MM.1S (cell line): ENCODE measurements at regions not wholly inside any gene's neighbourhood (a gene's known extent, or its start where the extent isn't known, plus 50 kb on each side); places are given as distances from the start of the nearest gene placed in this dataset.

Experiments
- EZH2phosphoT487 ChIP-seq: fragments of 300-600 bp; sonication (generic); IDR thresholded peaks from 2 replicates; pipeline ENCODE4 v1.6.1; 2018; ENCODE audit warnings: antibody characterized with exemption, low read length
- TF ChIP-seq, protein P1 (sequence below): fragments of 300-600 bp; sonication (generic); IDR thresholded peaks from 2 replicates; pipeline ENCODE4 v1.5.1; 2016; ENCODE audit warnings: antibody characterized with exemption, low read length, mixed read lengths

DNA sequence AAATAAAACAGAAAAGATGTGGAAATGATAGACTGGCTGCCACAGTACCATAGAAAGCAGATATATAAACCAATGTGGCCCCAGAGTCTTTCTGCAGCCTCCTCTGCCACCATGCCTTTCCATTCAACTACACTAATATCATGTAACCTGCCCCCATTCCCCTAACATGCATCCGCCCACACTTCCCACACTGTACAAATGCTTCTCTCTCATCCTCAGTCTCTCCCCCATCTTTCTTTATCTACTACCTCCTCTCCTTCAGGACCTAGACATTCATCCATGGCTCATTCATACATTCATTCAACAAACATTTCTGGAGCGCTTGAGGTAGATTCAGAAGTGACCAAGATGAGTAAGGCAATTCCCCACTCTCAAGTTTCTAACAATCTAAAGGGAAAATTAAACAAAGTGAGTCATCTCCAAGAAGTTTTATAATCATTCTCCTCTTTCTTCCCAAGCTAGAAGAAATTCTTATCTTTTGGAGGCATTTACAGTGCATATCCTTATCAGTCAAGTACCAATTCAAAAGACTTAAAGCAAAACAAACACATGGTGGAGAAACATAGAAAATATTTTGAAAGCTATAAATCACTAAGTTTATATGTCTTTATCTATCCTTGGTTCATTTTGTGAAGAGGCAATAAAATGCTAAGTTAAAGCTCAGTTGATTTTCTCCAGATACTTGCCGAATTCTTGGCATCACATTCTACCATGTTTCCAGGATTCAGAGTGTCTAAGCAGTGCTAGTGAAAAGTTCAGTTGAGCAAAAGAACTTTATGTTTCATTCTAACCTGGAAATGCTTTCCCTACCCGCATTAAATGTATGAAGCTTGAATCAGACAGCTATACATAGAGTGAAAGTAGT, 70.5 kb upstream of the FRMD6 start:
- no peak for TF ChIP-seq EZH2phosphoT487
- TF ChIP-seq, protein P1, sequence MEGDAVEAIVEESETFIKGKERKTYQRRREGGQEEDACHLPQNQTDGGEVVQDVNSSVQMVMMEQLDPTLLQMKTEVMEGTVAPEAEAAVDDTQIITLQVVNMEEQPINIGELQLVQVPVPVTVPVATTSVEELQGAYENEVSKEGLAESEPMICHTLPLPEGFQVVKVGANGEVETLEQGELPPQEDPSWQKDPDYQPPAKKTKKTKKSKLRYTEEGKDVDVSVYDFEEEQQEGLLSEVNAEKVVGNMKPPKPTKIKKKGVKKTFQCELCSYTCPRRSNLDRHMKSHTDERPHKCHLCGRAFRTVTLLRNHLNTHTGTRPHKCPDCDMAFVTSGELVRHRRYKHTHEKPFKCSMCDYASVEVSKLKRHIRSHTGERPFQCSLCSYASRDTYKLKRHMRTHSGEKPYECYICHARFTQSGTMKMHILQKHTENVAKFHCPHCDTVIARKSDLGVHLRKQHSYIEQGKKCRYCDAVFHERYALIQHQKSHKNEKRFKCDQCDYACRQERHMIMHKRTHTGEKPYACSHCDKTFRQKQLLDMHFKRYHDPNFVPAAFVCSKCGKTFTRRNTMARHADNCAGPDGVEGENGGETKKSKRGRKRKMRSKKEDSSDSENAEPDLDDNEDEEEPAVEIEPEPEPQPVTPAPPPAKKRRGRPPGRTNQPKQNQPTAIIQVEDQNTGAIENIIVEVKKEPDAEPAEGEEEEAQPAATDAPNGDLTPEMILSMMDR, result no peak
